NCI-H2107 (cell line): ENCODE measurements at regions not wholly inside any gene's neighbourhood (a gene's known extent, or its start where the extent isn't known, plus 50 kb on each side); places are given as distances from the start of the nearest gene placed in this dataset.
"Not testable (repeated sequence)": the region's sequence is repeated elsewhere in the genome, so short reads cannot be mapped to it uniquely, and the experiment has no call there.

Experiments
- DNase-seq: peaks from one replicate; lab custom pipeline; 2025; lab: John Stamatoyannopoulos, UW

GRCh38 chr4:123537906-123538402, 141.4 kb downstream of the SPRY1 start:
- DNase-seq = not testable (repeated sequence)

- no peak for DNase-seq
Observed at GRCh38 chr4:123545667-123546572, 149.3 kb downstream of the SPRY1 start.

- DNase-seq = no peak
Observed at GRCh38 chr4:123546573-123547060, 150.0 kb downstream of the SPRY1 start.

GRCh38 chr4:123547216-123548165, 150.9 kb downstream of the SPRY1 start:
- peak; percentile 24 for DNase-seq

GRCh38 chr4:123553279-123553678, 156.7 kb downstream of the SPRY1 start:
- no peak for DNase-seq

GRCh38 chr4:123553733-123554637, 157.4 kb downstream of the SPRY1 start:
- no peak for DNase-seq

GRCh38 chr4:123554801-123555232, 158.2 kb downstream of the SPRY1 start:
- DNase-seq = no peak

GRCh38 chr4:123555233-123555806, 158.7 kb downstream of the SPRY1 start:
- no peak for DNase-seq

- DNase-seq = no peak
Observed at GRCh38 chr4:123555807-123556273, 159.2 kb downstream of the SPRY1 start.

- no peak for DNase-seq
Observed at GRCh38 chr4:123556526-123556925, 159.9 kb downstream of the SPRY1 start.

- no peak for DNase-seq
Observed at GRCh38 chr4:123557857-123558536, 161.4 kb downstream of the SPRY1 start.

GRCh38 chr4:123558865-123559264, 162.3 kb downstream of the SPRY1 start:
- no peak for DNase-seq

GRCh38 chr4:123559955-123560871, 163.6 kb downstream of the SPRY1 start:
- DNase-seq = no peak

GRCh38 chr4:123561525-123561924, 164.9 kb downstream of the SPRY1 start:
- no peak for DNase-seq

GRCh38 chr4:123562994-123563750, 166.6 kb downstream of the SPRY1 start:
- no peak for DNase-seq

- peak; percentile 0 for DNase-seq
Observed at GRCh38 chr4:123564758-123565346, 168.3 kb downstream of the SPRY1 start.

- no peak for DNase-seq
Observed at GRCh38 chr4:123568936-123569335, 172.3 kb downstream of the SPRY1 start.

GRCh38 chr4:123569541-123569940, 172.9 kb downstream of the SPRY1 start:
- no peak for DNase-seq
